Left lobe of liver (tissue), 2 donors: ENCODE measurements at regions not wholly inside any gene's neighbourhood (a gene's known extent, or its start where the extent isn't known, plus 50 kb on each side); places are given as distances from the start of the nearest gene placed in this dataset.
"Not testable (repeated sequence)": the region's sequence is repeated elsewhere in the genome, so short reads cannot be mapped to it uniquely, and the experiment has no call there.

Source experiments
- ATAC-seq: fragments of 200-7000 bp; cut with Tn5 transposase; one replicate; pipeline ENCODE4 v1.9.1; 2020; ENCODE audit warnings: mild to moderate bottlenecking, moderate library complexity
- DNase-seq: peaks from one replicate; pipeline ENCODE4 v3.0.0-alpha.2; 2020; ENCODE audit warnings: low spot score
- donor health status: DM: no; HTN: no; CAD: no; lungs with moderate emphysema.
- donor health status: DM: no; HTN: yes; CAD: no.

- ATAC-seq (no peak), DNase-seq (no peak)
Measured at GRCh38 chr7:46292741-46293140, 371.7 kb upstream of the IGFBP3 start.

- ATAC-seq: no peak
Measured at GRCh38 chr7:46291601-46292150, 370.6 kb upstream of the IGFBP3 start.

GRCh38 chr7:46291050-46291438 is 370.0 kb upstream of the IGFBP3 start:
- DNase-seq (no peak), ATAC-seq (no peak)

More at GRCh38 chr7:46291601-46292150, 370.6 kb upstream of the IGFBP3 start:
- DNase-seq: no peak

- DNase-seq (no peak), ATAC-seq (no peak)
Measured at GRCh38 chr7:46290374-46291049, 369.4 kb upstream of the IGFBP3 start.

- ATAC-seq (peak; percentile 35), DNase-seq (no peak)
Measured at GRCh38 chr7:46288861-46289260, 367.8 kb upstream of the IGFBP3 start.

GRCh38 chr7:46288010-46288409 is 366.9 kb upstream of the IGFBP3 start:
- ATAC-seq: no peak
- DNase-seq: no peak

GRCh38 chr7:46286957-46287356 is 365.9 kb upstream of the IGFBP3 start:
- ATAC-seq (peak; percentile 31), DNase-seq (no peak)

- no peak for ATAC-seq
- no peak for DNase-seq
Measured at GRCh38 chr7:46286356-46286755, 365.3 kb upstream of the IGFBP3 start.

GRCh38 chr7:46285878-46286277 is 364.8 kb upstream of the IGFBP3 start:
- ATAC-seq: no peak
- DNase-seq: no peak

GRCh38 chr7:46283852-46284251 is 362.8 kb upstream of the IGFBP3 start:
- no peak for DNase-seq
- ATAC-seq: no peak

GRCh38 chr7:46282155-46282554 is 361.1 kb upstream of the IGFBP3 start:
- DNase-seq (no peak), ATAC-seq (peak; percentile 24)

- no peak for DNase-seq
- ATAC-seq: peak; percentile 86
Measured at GRCh38 chr7:46281071-46281470, 360.0 kb upstream of the IGFBP3 start.

GRCh38 chr7:46279290-46279689 is 358.2 kb upstream of the IGFBP3 start:
- no peak for DNase-seq

GRCh38 chr7:46264646-46265045 is 343.6 kb upstream of the IGFBP3 start:
- no peak for DNase-seq

More at GRCh38 chr7:46279290-46279689, 358.2 kb upstream of the IGFBP3 start:
- no peak for ATAC-seq

GRCh38 chr7:46261638-46262037 is 340.6 kb upstream of the IGFBP3 start:
- DNase-seq: not testable (repeated sequence)

More at GRCh38 chr7:46264646-46265045, 343.6 kb upstream of the IGFBP3 start:
- ATAC-seq: no peak

GRCh38 chr7:46259947-46260346 is 338.9 kb upstream of the IGFBP3 start:
- no peak for ATAC-seq
- no peak for DNase-seq

More at GRCh38 chr7:46261638-46262037, 340.6 kb upstream of the IGFBP3 start:
- not testable (repeated sequence) for ATAC-seq

- ATAC-seq (no peak), DNase-seq (no peak)
Measured at GRCh38 chr7:46257761-46258448, 336.8 kb upstream of the IGFBP3 start.

- DNase-seq: no peak
Measured at GRCh38 chr7:46256870-46257661, 336.0 kb upstream of the IGFBP3 start.

GRCh38 chr7:46253520-46253919 is 332.4 kb upstream of the IGFBP3 start:
- no peak for DNase-seq

More at GRCh38 chr7:46256870-46257661, 336.0 kb upstream of the IGFBP3 start:
- ATAC-seq: no peak

GRCh38 chr7:46247664-46248063 is 326.6 kb upstream of the IGFBP3 start:
- DNase-seq (no peak), ATAC-seq (no peak)

More at GRCh38 chr7:46253520-46253919, 332.4 kb upstream of the IGFBP3 start:
- ATAC-seq: no peak

- ATAC-seq (no peak), DNase-seq (no peak)
Measured at GRCh38 chr7:46245586-46246111, 324.6 kb upstream of the IGFBP3 start.
